HUES6 (cell line): ENCODE measurements at regions not wholly inside any gene's neighbourhood (a gene's known extent, or its start where the extent isn't known, plus 50 kb on each side); places are given as distances from the start of the nearest gene placed in this dataset.

Experiments
- H3K27ac ChIP-seq: 2 replicates; pipeline ENCODE4 v1.7.0; 2013; ENCODE audit warnings: low read depth, mild to moderate bottlenecking, low read length, inconsistent platforms
- H3K27me3 ChIP-seq: 2 replicates; pipeline ENCODE4 v1.6.1; 2013; ENCODE audit warnings: low read length; ENCODE audit not compliant: control insufficient read depth, insufficient read depth
- H3K36me3 ChIP-seq: 2 replicates; pipeline ENCODE4 v1.6.1; 2013; ENCODE audit warnings: low read length; ENCODE audit not compliant: control insufficient read depth, insufficient read depth
- H3K4me1 ChIP-seq: 2 replicates; pipeline ENCODE4 v1.6.1; 2013; ENCODE audit warnings: low read length; ENCODE audit not compliant: control insufficient read depth, insufficient read depth
- H3K4me3 ChIP-seq: 2 replicates; pipeline ENCODE4 v1.5.1; 2013; ENCODE audit warnings: low read depth, low read length
- H3K9ac ChIP-seq: one replicate; pipeline ENCODE4 v1.6.1; 2013; ENCODE audit warnings: mild to moderate bottlenecking, low read length
- H3K9me3 ChIP-seq: 2 replicates; pipeline ENCODE4 v1.6.1; 2013; ENCODE audit warnings: low read depth, low read length; ENCODE audit not compliant: control insufficient read depth, insufficient read depth

GRCh38 chr18:39938676-39939608 is 2016.1 kb upstream of the PIK3C3 start:
- H3K9me3 ChIP-seq = no peaks in the 10 kb centered on the region
- H3K27me3 ChIP-seq = no peaks in the 10 kb centered on the region
- H3K4me1 ChIP-seq = no peaks in the 10 kb centered on the region
- no peak overlapping the region for H3K27ac ChIP-seq
- H3K9ac ChIP-seq = no peak overlapping the region
- no peak overlapping the region for H3K4me3 ChIP-seq
- no peaks in the 10 kb centered on the region for H3K36me3 ChIP-seq

- H3K4me3 ChIP-seq = no peak overlapping the region
These were observed 2019.4 kb upstream of the PIK3C3 start for GRCh38 chr18:39935598-39935997.

GRCh38 chr18:39918847-39919246 is 2036.2 kb upstream of the PIK3C3 start:
- H3K9me3 ChIP-seq = no peaks in the 10 kb centered on the region
- no peaks in the 10 kb centered on the region for H3K27me3 ChIP-seq
- no peak overlapping the region for H3K4me3 ChIP-seq
- no peaks in the 10 kb centered on the region for H3K36me3 ChIP-seq
- H3K4me1 ChIP-seq = no peaks in the 10 kb centered on the region
- no peak overlapping the region for H3K27ac ChIP-seq
- H3K9ac ChIP-seq = no peak overlapping the region

More at GRCh38 chr18:39935598-39935997, 2019.4 kb upstream of the PIK3C3 start:
- Histone ChIP-seq H3K9ac (no peak overlapping the region), H3K27ac (no peak overlapping the region), H3K9me3 (no peaks in the 10 kb centered on the region), H3K36me3 (no peaks in the 10 kb centered on the region), H3K4me1 (no peaks in the 10 kb centered on the region), H3K27me3 (no peaks in the 10 kb centered on the region)

GRCh38 chr18:39913672-39914366 is 2041.2 kb upstream of the PIK3C3 start:
- H3K4me1 ChIP-seq = no peaks in the 10 kb centered on the region
- no peaks in the 10 kb centered on the region for H3K36me3 ChIP-seq
- H3K9me3 ChIP-seq = peaks cover 7% of the 10 kb centered on the region; the same call in 1 of the 2 replicates

GRCh38 chr18:39911716-39912115 is 2043.3 kb upstream of the PIK3C3 start:
- Histone ChIP-seq H3K4me1 (no peaks in the 10 kb centered on the region), H3K27ac (no peak overlapping the region), H3K27me3 (no peaks in the 10 kb centered on the region), H3K4me3 (no peak overlapping the region), H3K9me3 (peaks cover 7% of the 10 kb centered on the region; the same call in 1 of the 2 replicates), H3K9ac (no peak overlapping the region), H3K36me3 (no peaks in the 10 kb centered on the region)

More at GRCh38 chr18:39913672-39914366, 2041.2 kb upstream of the PIK3C3 start:
- no peak overlapping the region for H3K4me3 ChIP-seq
- no peak overlapping the region for H3K9ac ChIP-seq
- no peak overlapping the region for H3K27ac ChIP-seq
- no peaks in the 10 kb centered on the region for H3K27me3 ChIP-seq

GRCh38 chr18:39909706-39910105 is 2045.3 kb upstream of the PIK3C3 start:
- H3K36me3 ChIP-seq = no peaks in the 10 kb centered on the region
- H3K9ac ChIP-seq = no peak overlapping the region
- H3K4me1 ChIP-seq = no peaks in the 10 kb centered on the region
- no peak overlapping the region for H3K27ac ChIP-seq
- peaks cover 7% of the 10 kb centered on the region; the same call in 1 of the 2 replicates for H3K9me3 ChIP-seq
- H3K4me3 ChIP-seq = no peak overlapping the region
- H3K27me3 ChIP-seq = no peaks in the 10 kb centered on the region

- H3K9ac ChIP-seq = no peak overlapping the region
These were observed 2068.9 kb upstream of the PIK3C3 start for GRCh38 chr18:39886136-39886535.

GRCh38 chr18:39872651-39873050 is 2082.4 kb upstream of the PIK3C3 start:
- H3K4me3 ChIP-seq = no peak overlapping the region
- no peak overlapping the region for H3K27ac ChIP-seq
- no peaks in the 10 kb centered on the region for H3K4me1 ChIP-seq
- H3K9ac ChIP-seq = no peak overlapping the region
- no peaks in the 10 kb centered on the region for H3K36me3 ChIP-seq
- no peaks in the 10 kb centered on the region for H3K9me3 ChIP-seq
- H3K27me3 ChIP-seq = no peaks in the 10 kb centered on the region

More at GRCh38 chr18:39886136-39886535, 2068.9 kb upstream of the PIK3C3 start:
- Histone ChIP-seq H3K9me3 (no peaks in the 10 kb centered on the region), H3K27ac (no peak overlapping the region), H3K4me3 (no peak overlapping the region), H3K27me3 (no peaks in the 10 kb centered on the region), H3K4me1 (no peaks in the 10 kb centered on the region), H3K36me3 (no peaks in the 10 kb centered on the region)

GRCh38 chr18:39871961-39872360 is 2083.1 kb upstream of the PIK3C3 start:
- no peaks in the 10 kb centered on the region for H3K36me3 ChIP-seq

GRCh38 chr18:39870591-39870990 is 2084.4 kb upstream of the PIK3C3 start:
- no peak overlapping the region for H3K9ac ChIP-seq
- no peak overlapping the region for H3K27ac ChIP-seq
- H3K4me1 ChIP-seq = no peaks in the 10 kb centered on the region
- no peaks in the 10 kb centered on the region for H3K36me3 ChIP-seq
- no peak overlapping the region for H3K4me3 ChIP-seq
- no peaks in the 10 kb centered on the region for H3K27me3 ChIP-seq
- no peaks in the 10 kb centered on the region for H3K9me3 ChIP-seq

More at GRCh38 chr18:39871961-39872360, 2083.1 kb upstream of the PIK3C3 start:
- Histone ChIP-seq H3K27me3 (no peaks in the 10 kb centered on the region), H3K4me1 (no peaks in the 10 kb centered on the region), H3K9ac (no peak overlapping the region), H3K4me3 (no peak overlapping the region), H3K9me3 (no peaks in the 10 kb centered on the region), H3K27ac (no peak overlapping the region)

- no peaks in the 10 kb centered on the region for H3K36me3 ChIP-seq
- no peak overlapping the region for H3K9ac ChIP-seq
- H3K27me3 ChIP-seq = no peaks in the 10 kb centered on the region
- H3K4me1 ChIP-seq = no peaks in the 10 kb centered on the region
- H3K4me3 ChIP-seq = no peak overlapping the region
- no peak overlapping the region for H3K27ac ChIP-seq
- H3K9me3 ChIP-seq = no peaks in the 10 kb centered on the region
These were observed 2091.1 kb upstream of the PIK3C3 start for GRCh38 chr18:39863916-39864315.
